SU-DHL-6 (cell line): ENCODE measurements at regions not wholly inside any gene's neighbourhood (a gene's known extent, or its start where the extent isn't known, plus 50 kb on each side); places are given as distances from the start of the nearest gene placed in this dataset.

Experiments
- H2AFZ ChIP-seq: fragments of 200-600 bp; sonication (generic); 2 replicates; pipeline ENCODE4 v1.6.1; 2014; ENCODE audit warnings: low read depth, mild to moderate bottlenecking, moderate library complexity, mixed read lengths, antibody characterized with exemption, low read length; ENCODE audit not compliant: severe bottlenecking
- H3F3A ChIP-seq: fragments of 200-600 bp; shearing (Covaris generic); 2 replicates; pipeline ENCODE4 v1.6.0; 2016; ENCODE audit warnings: antibody characterized with exemption, mild to moderate bottlenecking; ENCODE audit not compliant: insufficient read depth
- H3K27ac ChIP-seq: fragments of 200-600 bp; sonication (generic); 2 replicates; pipeline ENCODE4 v1.5.1; 2016; ENCODE audit warnings: low read depth, mild to moderate bottlenecking, low read length, moderate library complexity, mixed read lengths
- H3K27me3 ChIP-seq: fragments of 200-600 bp; sonication (generic), shearing (Covaris generic); 2 replicates; pipeline ENCODE4 v1.6.0; 2014; ENCODE audit warnings: mild to moderate bottlenecking, low read length
- H3K36me3 ChIP-seq: fragments of 200-600 bp; sonication (generic); 2 replicates; pipeline ENCODE4 v1.6.1; 2014; ENCODE audit warnings: mild to moderate bottlenecking, low read length, mixed read lengths
- H3K4me2 ChIP-seq: fragments of 300-600, 200-600 bp; shearing (Covaris generic), sonication (generic); 2 replicates; pipeline ENCODE4 v1.6.0; 2014; ENCODE audit warnings: low read length, low read depth, mild to moderate bottlenecking; ENCODE audit not compliant: poor library complexity, severe bottlenecking
- H3K4me3 ChIP-seq: fragments of 200-600 bp; sonication (generic); 2 replicates; pipeline ENCODE4 v1.5.1; 2014; ENCODE audit warnings: antibody characterized with exemption, low read length, mild to moderate bottlenecking, mixed read lengths; ENCODE audit not compliant: insufficient read depth, poor library complexity, severe bottlenecking
- H3K79me2 ChIP-seq: fragments of 200-600 bp; sonication (generic); 2 replicates; pipeline ENCODE4 v1.6.1; 2014; ENCODE audit warnings: mild to moderate bottlenecking, low read length, moderate library complexity; ENCODE audit not compliant: insufficient read depth
- H3K9ac ChIP-seq: fragments of 200-600 bp; sonication (generic); 2 replicates; pipeline ENCODE4 v1.7.0; 2014; ENCODE audit warnings: mild to moderate bottlenecking, low read length
- H3K9me2 ChIP-seq: fragments of 200-600 bp; sonication (generic); replicated peaks from 2 replicates; pipeline ENCODE4 v1.6.1; 2014; ENCODE audit warnings: low read length; ENCODE audit not compliant: insufficient read depth
- H3K9me3 ChIP-seq: fragments of 200-600 bp; sonication (generic); 2 replicates; pipeline ENCODE4 v1.6.1; 2014; ENCODE audit warnings: low read length, mixed read lengths; ENCODE audit not compliant: insufficient read depth
- H4K20me1 ChIP-seq: fragments of 200-600 bp; sonication (generic); 2 replicates; pipeline ENCODE4 v1.6.1; 2014; ENCODE audit warnings: low read depth, mild to moderate bottlenecking, antibody characterized with exemption, low read length, moderate library complexity, mixed read lengths
- CTCF ChIP-seq: fragments of 200-600 bp; sonication (generic); IDR thresholded peaks from one replicate; pipeline ENCODE4 v1.5.1; 2017; ENCODE audit warnings: antibody characterized with exemption, mild to moderate bottlenecking, low read length, moderate library complexity; ENCODE audit not compliant: insufficient read depth, poor library complexity, severe bottlenecking
- EZH2phosphoT487 ChIP-seq: fragments of 200-600 bp; sonication (generic), shearing (Covaris generic); conservative IDR thresholded peaks from 2 replicates; pipeline ENCODE4 v1.6.1; 2018; ENCODE audit warnings: mild to moderate bottlenecking, antibody characterized with exemption, low read length, moderate library complexity, mixed read lengths

DNA sequence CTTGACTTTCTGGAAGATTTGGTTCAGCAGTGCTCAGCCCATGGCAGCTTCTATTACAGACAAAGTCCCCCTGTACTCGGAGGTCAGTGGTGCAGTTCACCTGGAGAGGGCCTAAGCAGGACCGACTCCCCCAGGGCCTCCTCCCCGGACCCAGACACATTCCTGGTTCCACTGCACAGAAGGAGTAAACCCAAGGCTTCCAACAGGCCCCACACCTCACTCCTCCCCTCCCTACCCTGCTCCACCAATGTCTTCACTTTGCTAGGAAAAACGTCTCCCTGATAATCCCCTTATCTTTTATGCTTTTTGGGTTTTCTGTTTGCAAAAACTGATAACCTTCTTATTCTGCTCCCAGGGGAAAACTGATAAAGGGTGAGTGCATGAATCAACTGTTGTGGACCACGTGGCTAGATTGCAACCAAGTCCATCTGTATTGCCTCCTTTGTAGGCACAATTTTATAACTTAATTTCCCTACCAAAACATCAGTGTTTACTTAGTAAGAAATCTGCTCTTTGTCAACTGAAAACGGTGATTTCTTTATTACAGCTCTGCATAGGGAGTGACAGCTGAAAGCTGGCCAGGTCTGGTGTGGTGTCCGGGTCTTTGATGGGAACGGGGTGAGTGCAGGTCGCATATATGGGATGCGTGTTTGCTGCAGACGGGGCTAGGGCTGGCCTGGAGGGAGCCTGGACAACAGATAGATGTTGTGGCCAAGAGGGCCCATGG is 202.5 kb downstream of the GLI2 start:
- Histone ChIP-seq H2AFZ (no peak overlapping the region), H3K36me3 (no peaks in the 10 kb centered on the region), H3K9me2 (no peaks in the 10 kb centered on the region), H3K4me3 (no peak overlapping the region), H3K27me3 (no peaks in the 10 kb centered on the region), H3K9ac (no peak overlapping the region), H3K9me3 (no peaks in the 10 kb centered on the region), H3K4me2 (no peak overlapping the region), H3K79me2 (no peaks in the 10 kb centered on the region), H3F3A (no peaks in the 10 kb centered on the region), H3K27ac (no peak overlapping the region), H4K20me1 (no peaks in the 10 kb centered on the region)
- no peak for TF ChIP-seq CTCF
- TF ChIP-seq EZH2phosphoT487 = no peak

DNA sequence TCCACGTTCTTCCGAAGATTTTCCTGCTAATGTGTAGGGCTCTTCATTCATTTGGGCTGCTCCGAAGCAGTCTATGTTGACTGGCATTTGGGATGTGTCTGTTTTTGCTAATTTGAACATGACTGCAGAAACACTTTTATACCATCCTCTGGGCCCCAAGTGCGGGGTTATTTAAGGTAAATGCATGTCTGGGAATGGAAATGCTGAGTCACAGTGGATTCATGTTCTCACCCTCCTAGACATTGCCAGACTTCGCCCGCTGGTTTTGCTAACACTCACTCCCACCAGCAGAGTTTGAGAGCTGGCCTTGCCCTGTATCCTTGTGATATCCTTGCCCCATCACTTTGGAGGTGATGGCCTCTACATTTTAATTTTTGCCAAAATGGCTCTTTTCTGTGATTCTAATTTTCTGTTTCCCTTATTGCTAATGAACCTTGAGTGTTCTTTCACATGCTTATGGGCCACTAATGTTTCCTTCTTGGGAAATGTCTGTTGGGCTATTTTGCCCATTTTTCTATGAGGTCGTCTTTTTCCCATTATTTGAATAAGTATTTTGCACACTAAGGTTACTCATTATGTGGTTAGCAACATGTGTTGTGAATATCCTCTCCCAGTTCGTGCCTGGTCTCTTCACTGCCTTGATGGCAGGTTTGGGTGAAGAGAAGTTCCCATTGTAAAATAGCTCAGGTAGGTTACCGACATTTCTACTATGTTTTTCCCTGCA is 204.1 kb downstream of the GLI2 start:
- TF ChIP-seq EZH2phosphoT487 (no peak), CTCF (no peak)
- Histone ChIP-seq H3K4me2 (no peak overlapping the region), H3K9ac (no peak overlapping the region), H3F3A (no peaks in the 10 kb centered on the region), H3K27ac (no peak overlapping the region), H3K9me3 (no peaks in the 10 kb centered on the region), H3K27me3 (no peaks in the 10 kb centered on the region), H3K4me3 (no peak overlapping the region), H2AFZ (no peak overlapping the region), H3K9me2 (no peaks in the 10 kb centered on the region), H4K20me1 (no peaks in the 10 kb centered on the region), H3K36me3 (no peaks in the 10 kb centered on the region), H3K79me2 (no peaks in the 10 kb centered on the region)

DNA sequence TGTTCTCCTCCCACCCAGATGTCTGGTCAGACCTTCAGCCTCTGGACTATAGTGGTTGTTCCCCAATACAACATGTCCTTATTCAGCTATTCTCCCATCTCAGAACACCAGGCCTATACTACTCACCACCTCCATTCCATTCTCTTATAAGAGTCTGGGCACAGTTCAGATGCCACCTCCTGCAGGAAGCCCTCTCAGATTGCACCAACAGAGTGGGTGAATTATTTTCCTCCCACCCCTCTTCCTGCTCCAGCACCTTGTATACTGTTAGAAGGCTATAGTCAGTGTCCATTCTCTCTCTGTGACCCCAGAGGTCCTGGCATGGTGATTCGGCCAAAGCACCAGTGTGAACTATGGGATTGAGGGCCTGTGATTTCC is 204.6 kb downstream of the GLI2 start:
- Histone ChIP-seq H3K36me3 (no peaks in the 10 kb centered on the region), H3K27me3 (no peaks in the 10 kb centered on the region), H3K4me2 (no peak overlapping the region), H3F3A (no peaks in the 10 kb centered on the region), H3K4me3 (no peak overlapping the region), H3K9ac (no peak overlapping the region), H3K9me3 (no peaks in the 10 kb centered on the region), H3K9me2 (no peaks in the 10 kb centered on the region), H2AFZ (no peak overlapping the region), H4K20me1 (no peaks in the 10 kb centered on the region), H3K27ac (no peak overlapping the region), H3K79me2 (no peaks in the 10 kb centered on the region)
- TF ChIP-seq CTCF = no peak
- TF ChIP-seq EZH2phosphoT487 = no peak
